DMS153 treated with DMSO at 0.1 percent for 48 hours (cell line): ENCODE measurements at regions not wholly inside any gene's neighbourhood (a gene's known extent, or its start where the extent isn't known, plus 50 kb on each side); places are given as distances from the start of the nearest gene placed in this dataset.
"Not testable (repeated sequence)": the region's sequence is repeated elsewhere in the genome, so short reads cannot be mapped to it uniquely, and the experiment has no call there.

ENCODE experiments used
- DNase-seq: peaks from one replicate; lab custom pipeline; 2025; ENCODE audit not compliant: unreplicated experiment; lab: John Stamatoyannopoulos, UW

DNA sequence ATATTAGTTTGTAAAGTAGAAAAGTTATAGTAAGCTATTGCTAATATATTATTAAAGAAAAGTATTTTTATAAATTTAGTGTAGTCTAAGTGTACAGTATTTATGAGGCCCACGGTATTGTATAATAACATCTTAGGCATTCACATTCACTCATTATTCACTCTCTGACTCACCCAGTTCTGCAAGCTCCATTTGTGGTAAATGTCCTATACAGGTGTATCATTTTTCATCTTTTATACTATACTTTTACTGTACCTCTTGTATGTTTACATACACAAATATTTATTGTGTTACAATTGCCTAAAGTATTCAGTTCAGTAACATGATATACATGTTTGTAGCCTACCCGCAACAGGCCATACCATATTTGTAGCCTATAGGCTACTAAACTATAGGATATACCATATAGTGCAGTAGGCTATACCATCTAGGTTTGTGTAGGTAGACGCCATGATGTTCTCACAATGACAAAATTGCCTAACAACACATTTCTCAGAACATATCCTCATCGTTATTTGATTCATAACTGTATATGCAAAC lies 246.8 kb upstream of the ALCAM start:
- DNase-seq: no peak

DNA sequence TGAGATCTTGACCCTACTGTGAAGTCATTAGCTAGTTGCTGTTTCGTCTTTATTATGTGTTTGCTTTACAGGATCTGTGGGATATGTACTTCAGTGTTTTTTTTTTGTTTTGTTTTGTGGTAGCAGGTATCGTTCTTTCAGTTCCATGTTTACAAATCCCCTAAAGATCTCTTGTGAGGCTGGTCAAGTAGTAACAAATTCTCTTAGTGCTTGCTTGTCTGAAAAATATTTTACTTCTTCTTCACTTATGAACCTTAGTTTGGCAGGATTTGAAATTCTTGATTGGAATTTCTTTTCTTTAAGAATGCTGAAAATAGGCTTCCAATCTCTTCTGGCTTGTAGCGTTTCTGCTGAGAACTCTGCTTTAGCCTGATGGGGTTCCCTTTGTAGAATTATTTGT lies 235.8 kb upstream of the ALCAM start:
- DNase-seq: no peak

DNA sequence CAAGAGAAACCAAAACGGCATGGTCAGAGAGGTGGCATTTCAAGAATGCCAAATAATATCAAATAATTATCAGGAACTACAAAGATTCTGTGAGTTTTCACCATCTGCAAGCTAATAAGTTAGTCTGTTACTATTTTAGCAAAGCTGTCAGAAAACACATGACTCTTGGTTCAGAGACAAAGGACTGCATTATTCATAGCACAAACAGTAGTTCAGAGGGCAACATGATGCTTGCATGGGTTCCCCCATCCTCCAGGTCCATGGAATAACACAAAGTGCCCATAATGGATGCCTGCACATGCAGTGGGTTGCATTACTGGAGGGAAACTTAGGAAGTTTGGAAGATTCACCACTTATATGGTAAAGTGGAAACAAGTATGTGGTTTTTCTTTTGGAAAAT lies 228.8 kb upstream of the ALCAM start:
- DNase-seq: no peak

DNA sequence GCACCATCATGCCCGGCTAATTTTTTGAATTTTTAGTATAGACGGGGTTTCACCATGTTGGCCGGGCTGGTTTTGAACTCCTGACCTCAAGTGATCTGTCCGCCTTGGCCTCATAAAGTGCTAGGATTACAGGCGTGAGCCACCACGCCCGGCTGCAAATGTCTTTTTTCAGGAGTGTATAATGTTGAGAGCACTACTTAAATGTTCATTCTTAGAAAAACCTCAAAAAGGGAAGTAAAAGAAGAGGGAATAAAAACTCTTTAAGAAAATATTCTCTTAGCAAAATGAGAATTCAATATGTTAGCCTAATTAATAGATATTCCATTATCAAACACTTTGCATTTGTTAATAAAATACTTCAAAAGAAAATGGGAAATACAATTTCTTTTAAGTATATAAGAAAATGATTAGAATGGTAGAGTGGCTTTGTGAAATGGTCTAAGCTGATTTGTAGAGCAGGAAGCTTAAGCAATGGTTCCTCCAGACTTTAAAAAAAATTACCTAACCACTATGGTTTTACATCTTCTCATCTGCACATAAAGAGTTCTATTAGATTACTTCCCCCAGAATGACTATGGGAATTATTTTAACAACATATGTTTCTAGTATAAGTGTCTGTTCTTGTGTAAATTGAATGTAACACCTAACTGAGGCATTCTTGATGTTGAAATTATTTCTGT lies 226.7 kb upstream of the ALCAM start:
- DNase-seq: no peak

DNA sequence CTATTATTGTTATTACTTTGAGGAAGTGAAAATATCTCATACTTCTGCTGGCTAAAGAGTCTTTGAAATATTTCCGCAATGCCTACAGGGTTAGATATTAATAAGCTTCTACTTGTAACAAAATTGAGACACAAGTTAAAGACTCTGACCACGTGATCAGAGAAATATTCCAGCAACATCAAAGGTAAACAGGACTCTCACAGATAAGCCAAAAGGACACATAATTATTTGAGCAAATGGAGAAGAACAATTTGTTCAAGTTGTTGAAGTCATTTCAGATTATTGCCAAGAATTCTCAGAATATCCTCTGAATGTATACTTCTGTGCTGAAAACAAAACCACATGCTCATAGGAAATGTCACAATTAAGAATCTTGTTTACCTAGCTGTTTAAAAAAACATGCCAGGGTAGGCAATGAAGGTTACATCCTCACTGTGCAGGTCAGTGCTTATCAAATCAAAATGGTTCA lies 225.8 kb upstream of the ALCAM start:
- DNase-seq: no peak

DNA sequence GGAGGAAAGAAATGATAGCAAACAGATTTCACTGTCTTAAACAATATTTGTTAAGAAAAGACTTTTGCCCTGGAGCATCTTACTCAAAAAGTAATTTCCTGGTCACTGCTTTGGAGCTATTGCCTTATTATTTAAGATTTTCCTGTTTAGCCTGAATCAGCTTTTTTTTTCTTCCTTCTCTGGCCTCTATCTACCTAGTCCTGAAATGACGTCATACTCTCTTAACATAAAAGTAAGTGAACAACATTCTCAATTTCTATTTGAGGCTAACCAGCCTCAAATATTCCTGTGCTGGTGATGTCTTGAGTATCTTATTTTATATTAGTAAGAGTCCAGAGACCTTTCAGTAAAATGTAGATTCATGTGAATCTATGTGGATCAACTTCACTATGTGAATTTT lies 221.9 kb upstream of the ALCAM start:
- DNase-seq: no peak

DNA sequence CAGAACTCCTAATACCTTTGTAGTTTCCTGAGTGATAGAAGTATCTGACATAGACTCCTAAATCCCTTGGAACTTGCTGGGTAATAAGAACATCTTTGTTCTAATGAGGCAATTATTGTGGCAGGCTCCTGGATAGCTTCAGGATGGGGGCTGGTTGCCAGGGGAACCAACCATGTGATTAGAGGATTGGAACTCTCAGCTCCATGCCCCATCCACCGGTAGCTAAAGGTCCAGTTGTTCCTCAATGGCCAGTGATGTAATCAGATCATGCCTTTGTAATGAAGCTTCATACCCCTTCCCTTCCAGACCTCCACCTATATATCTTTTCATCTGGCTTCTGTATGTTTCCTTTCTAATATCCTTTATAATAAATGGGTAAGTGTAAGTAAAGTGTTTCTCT lies 221.2 kb upstream of the ALCAM start:
- no peak for DNase-seq

DNA sequence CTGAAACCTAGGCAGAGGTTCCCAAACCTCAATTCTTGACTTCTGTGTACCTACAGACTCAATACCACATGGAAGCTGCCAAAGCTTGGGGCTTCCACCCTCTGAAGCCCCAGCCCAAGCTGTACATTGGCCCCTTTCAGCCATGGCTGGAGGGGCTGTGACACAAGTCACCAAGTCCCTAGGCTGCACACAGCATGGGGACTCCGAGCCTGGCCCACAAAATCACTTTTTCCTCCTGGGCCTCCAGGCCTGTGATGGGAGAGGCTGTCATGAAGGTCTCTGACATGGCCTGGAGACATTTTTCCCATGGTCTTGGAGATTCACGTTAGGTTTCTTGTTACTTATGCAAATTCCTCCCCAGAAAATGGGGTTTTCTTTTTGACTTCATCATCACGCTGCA lies 217.5 kb upstream of the ALCAM start:
- DNase-seq: not testable (repeated sequence)

DNA sequence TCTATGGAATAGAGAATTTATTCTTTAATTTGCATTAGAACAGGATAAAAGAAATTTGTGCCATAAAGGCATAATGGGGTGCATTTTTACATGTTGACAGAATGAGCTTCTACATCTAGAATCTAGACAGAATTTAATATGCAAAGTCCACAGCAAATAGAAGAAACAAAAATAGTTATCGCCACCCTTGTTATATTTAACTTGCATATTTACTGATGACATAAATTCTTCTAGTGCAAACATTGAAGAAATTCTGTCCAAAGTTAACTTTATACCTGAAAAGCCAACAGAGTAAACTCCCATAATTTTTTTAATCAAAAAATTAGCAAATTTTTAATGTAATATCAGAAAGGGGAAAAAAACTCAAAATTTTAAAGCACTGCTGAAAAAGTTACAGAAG lies 213.7 kb upstream of the ALCAM start:
- DNase-seq: no peak

DNA sequence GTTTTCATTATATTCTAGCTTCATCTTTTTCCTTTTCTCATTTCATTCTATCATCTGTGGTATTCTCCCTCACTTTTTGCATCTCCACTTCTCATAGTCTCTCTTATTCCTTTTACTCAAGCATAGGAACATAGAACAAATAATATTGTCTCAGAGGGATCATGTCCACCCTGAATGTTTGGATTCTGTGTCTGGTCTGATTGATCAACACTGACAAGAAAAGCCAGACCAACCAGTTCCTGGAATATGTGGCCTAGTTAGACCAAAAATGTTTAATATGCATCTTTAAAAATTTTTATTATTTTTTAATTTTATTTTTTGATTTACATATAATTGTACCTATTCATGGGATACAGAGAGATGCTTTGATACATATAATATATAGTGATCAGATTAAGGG lies 212.0 kb upstream of the ALCAM start:
- no peak for DNase-seq

DNA sequence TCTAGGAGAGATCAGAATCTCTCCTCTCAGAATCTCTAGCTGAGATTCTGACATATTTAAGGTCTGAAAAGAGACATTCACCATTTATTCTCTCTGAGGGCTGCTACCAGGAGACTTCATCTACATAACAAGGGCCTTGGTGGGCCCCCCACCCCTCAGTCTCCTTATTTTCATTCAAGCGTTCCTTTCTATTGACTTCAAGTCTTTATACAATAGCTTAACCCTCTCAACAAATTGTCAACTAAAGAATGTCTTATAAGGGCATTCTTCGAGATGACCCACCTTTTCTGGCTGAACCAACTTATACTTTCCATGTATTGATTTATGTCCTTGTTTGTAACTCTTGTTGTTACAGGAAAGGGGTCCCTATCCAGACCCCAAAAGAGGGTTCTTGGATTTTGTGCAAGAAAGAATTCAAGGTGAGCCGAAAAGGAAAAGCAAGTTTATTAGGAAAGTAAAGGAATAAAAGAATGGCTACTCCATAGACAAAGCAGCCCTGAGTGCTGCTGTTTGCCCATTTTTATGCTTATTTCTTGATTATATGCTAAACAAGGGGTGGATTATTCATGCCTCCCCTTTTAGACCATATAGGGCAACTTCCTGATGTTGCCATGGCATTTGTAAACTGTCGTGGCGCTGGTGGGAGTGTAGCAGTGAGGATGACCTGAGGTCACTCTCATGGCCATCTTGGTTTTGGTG lies 209.5 kb upstream of the ALCAM start:
- DNase-seq: no peak

DNA sequence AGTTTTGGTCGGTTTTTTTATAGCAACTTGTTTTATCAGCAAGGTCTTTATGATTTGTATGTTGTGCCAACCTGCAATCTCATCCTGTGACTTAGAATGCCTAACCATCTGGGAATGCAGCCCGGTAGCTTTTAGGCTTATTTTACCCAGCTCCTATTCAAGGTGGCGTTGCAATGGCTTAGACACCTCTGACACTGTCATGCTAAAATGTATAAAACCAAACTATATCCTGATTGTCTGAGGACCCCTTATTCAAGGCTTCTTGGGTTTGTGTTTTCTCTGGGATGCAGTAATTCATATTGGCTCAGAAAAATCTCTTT lies 209.0 kb upstream of the ALCAM start:
- DNase-seq: no peak

DNA sequence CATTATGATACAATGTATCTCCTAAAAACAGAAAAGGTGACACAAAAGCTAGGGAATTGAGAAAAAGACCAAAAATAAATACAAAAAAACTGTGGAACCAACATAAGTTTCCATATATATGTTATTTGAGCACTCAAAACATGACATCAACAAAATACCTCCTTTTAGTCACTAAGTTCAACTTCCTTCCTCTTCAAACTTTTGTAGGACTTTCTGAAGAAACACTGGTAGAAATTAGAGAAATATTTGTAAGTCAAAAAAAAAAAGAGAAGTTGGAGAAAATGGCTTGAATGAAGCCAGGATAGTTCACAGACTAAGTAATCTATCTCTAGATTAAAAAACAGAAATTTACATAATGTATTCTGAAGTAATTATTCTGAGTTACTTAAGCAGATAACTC lies 208.4 kb upstream of the ALCAM start:
- no peak for DNase-seq

DNA sequence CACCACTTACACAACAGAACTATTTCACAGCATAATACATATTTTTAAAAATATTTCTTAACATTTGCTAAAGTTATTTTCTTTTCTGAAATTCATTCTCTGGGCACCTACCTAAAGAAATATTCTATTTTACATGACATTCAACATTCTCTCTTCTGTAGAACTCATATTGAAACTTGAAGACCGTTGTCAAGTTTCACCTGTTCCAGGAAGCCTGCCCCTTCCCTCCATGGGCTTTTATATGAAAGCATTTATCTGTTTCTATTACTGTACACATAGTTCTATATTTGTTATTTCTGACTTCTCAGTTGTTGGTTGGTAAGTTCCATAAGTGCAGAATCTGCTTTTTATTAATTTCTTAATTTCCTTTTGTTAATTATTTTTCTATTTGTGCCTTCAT lies 204.3 kb upstream of the ALCAM start:
- no peak for DNase-seq

DNA sequence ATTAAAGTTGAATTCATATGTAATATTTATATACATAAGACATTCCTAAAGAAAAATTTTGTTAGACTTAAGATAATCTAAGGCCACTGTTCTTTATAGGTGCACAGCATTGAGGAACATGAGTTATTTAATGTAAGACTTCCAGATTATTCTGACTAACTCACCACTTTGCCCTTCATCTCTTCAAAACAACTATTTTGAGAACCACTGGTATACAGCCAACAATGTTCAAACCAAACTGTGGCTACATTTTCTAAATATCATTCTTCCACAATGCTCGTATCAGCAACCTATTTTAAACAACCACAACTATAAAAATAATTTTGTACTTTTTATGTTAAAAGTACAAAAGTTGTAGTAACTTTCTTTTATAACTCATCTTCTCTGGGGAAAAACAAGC lies 199.8 kb upstream of the ALCAM start:
- no peak for DNase-seq

DNA sequence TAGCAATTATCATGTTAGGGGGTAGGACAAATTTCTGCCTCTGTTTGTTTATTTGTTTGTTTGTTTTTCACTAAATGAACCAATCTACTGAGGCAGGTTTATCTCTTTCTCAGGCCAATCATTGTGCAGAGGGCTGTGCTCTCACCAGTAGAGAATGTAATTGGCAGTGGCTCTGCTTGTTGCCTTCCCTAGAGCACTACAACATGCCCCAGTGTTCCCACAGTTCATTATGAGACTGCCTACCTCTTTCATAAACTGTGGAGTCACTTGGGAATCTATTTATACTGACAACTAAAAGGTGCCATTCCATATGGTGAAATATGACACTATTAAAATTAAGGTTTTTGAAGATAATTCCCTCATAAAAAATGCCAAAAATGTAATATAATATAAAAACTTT lies 196.3 kb upstream of the ALCAM start:
- DNase-seq: no peak

DNA sequence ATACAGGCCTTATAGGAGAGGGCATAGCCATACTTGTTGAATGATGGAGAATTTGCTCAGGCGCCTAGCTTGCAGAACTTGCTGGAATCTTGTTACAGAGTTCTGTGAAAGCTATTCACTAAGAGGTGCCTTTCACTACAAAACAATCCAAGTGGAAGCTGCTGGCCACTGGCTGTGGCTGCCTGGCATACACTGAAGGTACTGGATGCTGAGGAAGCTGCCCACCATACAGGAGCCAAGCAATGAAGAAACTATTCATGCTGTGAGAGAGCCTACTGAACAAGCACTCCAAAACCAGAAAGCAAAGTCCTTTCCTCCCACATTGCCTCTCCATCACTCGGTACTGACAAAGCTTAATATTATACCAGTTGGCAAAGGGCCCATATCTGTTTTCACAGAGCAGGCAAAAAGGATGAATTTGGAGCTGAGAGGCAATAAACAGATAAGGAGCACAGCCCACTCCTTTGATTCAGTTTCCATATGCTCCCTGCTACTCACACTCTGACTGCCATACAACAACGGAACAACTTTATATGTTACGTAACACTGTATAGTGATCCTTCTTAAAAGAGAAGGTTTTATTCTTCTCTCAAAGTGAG lies 192.6 kb upstream of the ALCAM start:
- peak; percentile 70 for DNase-seq

DNA sequence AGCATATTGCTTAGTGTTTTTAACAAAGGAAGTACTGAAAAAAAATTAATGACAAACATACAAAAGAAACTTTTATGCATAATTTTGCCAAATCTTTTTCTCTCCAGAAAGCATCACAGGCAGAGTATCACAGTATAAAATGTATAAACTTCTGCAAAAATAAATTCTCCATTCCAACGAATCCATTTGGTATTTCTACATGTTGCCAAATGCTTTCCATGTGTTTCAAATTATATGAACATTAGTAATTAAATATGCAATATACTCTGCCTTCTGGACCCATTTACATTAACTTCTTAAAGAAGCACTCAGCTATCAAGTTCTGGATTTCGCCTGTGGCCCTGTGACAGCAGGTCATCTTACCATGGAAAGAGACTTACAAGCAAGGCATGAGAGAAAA lies 189.1 kb upstream of the ALCAM start:
- no peak for DNase-seq

DNA sequence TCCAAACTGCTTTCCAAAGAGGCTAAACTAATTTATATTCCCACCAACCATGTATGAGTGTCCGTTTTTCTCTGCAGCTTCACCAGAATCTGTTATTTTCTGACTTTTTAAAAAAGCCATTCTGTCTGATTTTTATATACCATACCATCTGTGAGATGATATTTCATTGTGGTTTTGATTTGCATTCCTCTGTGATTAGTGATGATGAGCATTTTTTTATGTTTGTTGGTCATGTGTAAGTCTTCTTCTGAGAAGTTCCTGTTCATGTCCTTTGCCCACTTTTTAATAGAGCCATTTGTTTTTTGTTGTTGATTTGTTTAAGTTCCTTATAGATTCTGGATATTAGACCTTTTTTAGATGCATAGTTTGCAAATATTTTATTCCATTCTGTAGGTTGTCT lies 179.4 kb upstream of the ALCAM start:
- no peak for DNase-seq

DNA sequence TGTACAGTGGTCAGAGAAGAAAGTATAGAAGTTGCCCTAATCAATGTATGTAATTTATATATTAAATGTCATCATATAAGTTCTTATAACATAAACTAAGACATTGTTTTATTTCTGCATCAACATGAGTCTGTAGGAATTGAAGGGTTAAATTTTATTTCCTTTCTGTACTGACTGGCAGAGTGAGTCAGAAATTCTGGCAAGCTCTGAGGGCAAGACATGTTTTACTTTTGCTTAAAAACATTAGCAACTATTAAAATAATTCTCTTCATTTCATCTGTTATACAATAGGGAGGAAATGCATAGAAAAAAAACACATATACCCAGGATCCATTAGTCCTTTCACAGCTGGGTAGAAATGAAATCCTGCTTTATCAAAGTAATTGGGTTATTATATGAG lies 171.4 kb upstream of the ALCAM start:
- no peak for DNase-seq

DNA sequence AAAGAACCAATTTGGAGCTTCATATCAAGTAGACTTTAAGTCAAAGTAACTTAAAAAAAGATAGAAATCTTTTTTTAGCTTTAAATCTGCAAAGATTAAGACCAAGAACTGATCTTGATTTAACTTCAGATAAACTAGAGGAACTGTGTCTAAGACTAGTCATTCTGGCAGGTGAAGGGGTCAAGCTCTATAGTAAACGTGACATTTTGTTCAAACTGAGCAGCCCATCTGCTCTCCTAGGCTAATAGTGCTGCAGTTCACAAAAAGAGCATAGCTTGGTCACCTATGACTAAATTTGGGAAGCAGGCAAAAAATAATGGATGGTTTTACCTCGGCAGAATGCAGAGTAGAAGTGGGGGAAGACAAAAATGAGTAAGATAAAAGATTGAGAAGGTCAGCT lies 168.8 kb upstream of the ALCAM start:
- DNase-seq: no peak

DNA sequence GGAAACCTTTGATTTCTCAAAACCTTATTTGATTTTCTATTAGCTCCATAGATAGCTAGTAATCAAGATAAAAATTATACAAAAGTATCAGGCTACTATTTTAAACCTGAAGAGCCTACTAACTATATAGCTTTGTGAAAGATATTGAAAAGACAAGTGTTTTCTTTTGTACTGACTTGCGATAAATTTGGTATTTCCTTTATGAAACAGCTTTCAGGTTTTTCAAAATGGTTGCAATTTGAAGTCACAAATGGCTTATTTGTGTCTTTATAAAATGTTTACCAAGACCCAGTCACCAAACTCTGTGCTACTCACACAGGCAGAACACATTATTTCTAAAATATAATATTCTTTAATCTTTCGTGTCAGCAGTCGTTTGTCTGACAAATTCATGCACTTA lies 167.5 kb upstream of the ALCAM start:
- no peak for DNase-seq
